Stomach smooth muscle (tissue), 2 donors: ENCODE measurements at regions not wholly inside any gene's neighbourhood (a gene's known extent, or its start where the extent isn't known, plus 50 kb on each side); places are given as distances from the start of the nearest gene placed in this dataset.
"Not testable (repeated sequence)": the region's sequence is repeated elsewhere in the genome, so short reads cannot be mapped to it uniquely, and the experiment has no call there.

Experiments used
- H3K27ac ChIP-seq: one replicate; pipeline ENCODE4 v1.7.0; 2013; ENCODE audit warnings: mild to moderate bottlenecking, low read length, inconsistent platforms
- H3K27me3 ChIP-seq, 2 donors: one replicate each; pipeline ENCODE4 v1.7.0; 2013; ENCODE audit warnings: low read length in 2 of 2; ENCODE audit not compliant: insufficient read depth in 2 of 2, control insufficient read depth in 1 of 2
- H3K36me3 ChIP-seq, 2 donors: one replicate each; pipeline ENCODE4 v1.7.0; 2013; ENCODE audit warnings: low read length in 2 of 2; ENCODE audit not compliant: control insufficient read depth in 2 of 2, insufficient read depth in 2 of 2
- H3K4me1 ChIP-seq: one replicate; pipeline ENCODE4 v1.7.0; 2013; ENCODE audit warnings: low read length; ENCODE audit not compliant: control insufficient read depth, insufficient read depth
- H3K4me3 ChIP-seq, 2 donors: one replicate each; pipeline ENCODE4 v1.7.0; 2013; ENCODE audit warnings: low read length in 2 of 2
- H3K9ac ChIP-seq, 2 donors: one replicate each; pipeline ENCODE4 v1.7.0; 2013; ENCODE audit warnings: low read length in 2 of 2, mild to moderate bottlenecking in 1 of 2
- H3K9me3 ChIP-seq, 2 donors: one replicate each; pipeline ENCODE4 v1.7.0; 2013; ENCODE audit warnings: low read length in 2 of 2; ENCODE audit not compliant: control insufficient read depth in 2 of 2
- donor health status: healthy.
- donor health status: Pancreatic carcinoma.

GRCh38 chr22:25447067-25447685 lies 117.3 kb upstream of the GRK3 start:
- H3K9ac ChIP-seq, result peak overlapping the region; percentile 6 to 60
- no peaks in the 10 kb centered on the region for H3K27me3 ChIP-seq
- no peaks in the 10 kb centered on the region for H3K36me3 ChIP-seq
- no peaks in the 10 kb centered on the region for H3K9me3 ChIP-seq
- H3K27ac ChIP-seq, result no peak overlapping the region
- H3K4me1 ChIP-seq, result peaks cover 10% of the 10 kb centered on the region
- no peak overlapping the region for H3K4me3 ChIP-seq

GRCh38 chr22:25447686-25448434 lies 116.6 kb upstream of the GRK3 start:
- H3K4me3 ChIP-seq, result peak overlapping the region; percentile 60 to 90
- peak overlapping the region; percentile 86 to 91 for H3K9ac ChIP-seq

GRCh38 chr22:25448435-25449051 lies 115.9 kb upstream of the GRK3 start:
- no peaks in the 10 kb centered on the region for H3K9me3 ChIP-seq
- peaks cover 0 to under 1% of the 10 kb centered on the region in 2 donors for H3K36me3 ChIP-seq
- H3K4me3 ChIP-seq, result peak overlapping the region; percentile 60 to 90
- peaks cover 10% of the 10 kb centered on the region for H3K4me1 ChIP-seq
- no peaks in the 10 kb centered on the region for H3K27me3 ChIP-seq
- peak overlapping the region; percentile 86 to 91 for H3K9ac ChIP-seq
- peak overlapping the region; percentile 37 for H3K27ac ChIP-seq

More at GRCh38 chr22:25447686-25448434, 116.6 kb upstream of the GRK3 start:
- no peaks in the 10 kb centered on the region for H3K9me3 ChIP-seq
- no peaks in the 10 kb centered on the region for H3K27me3 ChIP-seq
- peaks cover 10% of the 10 kb centered on the region for H3K4me1 ChIP-seq
- H3K36me3 ChIP-seq, result no peaks in the 10 kb centered on the region
- H3K27ac ChIP-seq, result peak overlapping the region; percentile 37

GRCh38 chr22:25449781-25450317 lies 114.6 kb upstream of the GRK3 start:
- peaks cover 10% of the 10 kb centered on the region for H3K4me1 ChIP-seq
- H3K9me3 ChIP-seq, result no peaks in the 10 kb centered on the region
- no peak overlapping the region for H3K4me3 ChIP-seq
- H3K27me3 ChIP-seq, result no peaks in the 10 kb centered on the region
- no peak overlapping the region for H3K27ac ChIP-seq
- H3K9ac ChIP-seq, result no peak overlapping the region
- H3K36me3 ChIP-seq, result peaks cover 4 to 6% of the 10 kb centered on the region in 2 donors

- Histone ChIP-seq H3K27me3 (no peaks in the 10 kb centered on the region), H3K36me3 (peaks cover 4 to 9% of the 10 kb centered on the region in 2 donors), H3K27ac (no peak overlapping the region), H3K9me3 (no peaks in the 10 kb centered on the region), H3K4me3 (no peak overlapping the region), H3K9ac (peak overlapping the region in 1 of 2 donors; percentile 13), H3K4me1 (peaks cover 10% of the 10 kb centered on the region)
Measured at GRCh38 chr22:25451480-25452114, 112.9 kb upstream of the GRK3 start.

GRCh38 chr22:25452116-25452700 lies 112.3 kb upstream of the GRK3 start:
- H3K27ac ChIP-seq, result no peak overlapping the region
- H3K36me3 ChIP-seq, result peaks cover 4 to 10% of the 10 kb centered on the region in 2 donors
- H3K9ac ChIP-seq, result peak overlapping the region in 1 of 2 donors; percentile 36
- no peaks in the 10 kb centered on the region for H3K9me3 ChIP-seq
- H3K4me3 ChIP-seq, result no peak overlapping the region
- H3K4me1 ChIP-seq, result peaks cover 10% of the 10 kb centered on the region
- no peaks in the 10 kb centered on the region for H3K27me3 ChIP-seq

GRCh38 chr22:25453058-25453457 lies 111.4 kb upstream of the GRK3 start:
- Histone ChIP-seq H3K27me3 (no peaks in the 10 kb centered on the region), H3K9ac (no peak overlapping the region), H3K27ac (no peak overlapping the region), H3K4me3 (no peak overlapping the region), H3K4me1 (peaks cover 4% of the 10 kb centered on the region), H3K9me3 (no peaks in the 10 kb centered on the region), H3K36me3 (peaks cover 4 to 13% of the 10 kb centered on the region in 2 donors)

GRCh38 chr22:25453557-25453956 lies 110.9 kb upstream of the GRK3 start:
- H3K9me3 ChIP-seq, result no peaks in the 10 kb centered on the region
- no peak overlapping the region for H3K4me3 ChIP-seq
- H3K9ac ChIP-seq, result no peak overlapping the region
- no peaks in the 10 kb centered on the region for H3K27me3 ChIP-seq
- peaks cover 5 to 14% of the 10 kb centered on the region in 2 donors for H3K36me3 ChIP-seq
- peaks cover 4% of the 10 kb centered on the region for H3K4me1 ChIP-seq
- no peak overlapping the region for H3K27ac ChIP-seq

GRCh38 chr22:25456300-25457043 lies 108.0 kb upstream of the GRK3 start:
- H3K36me3 ChIP-seq, result peaks cover 21 to 37% of the 10 kb centered on the region in 2 donors
- H3K27ac ChIP-seq, H3K4me1 ChIP-seq, H3K9me3 ChIP-seq, H3K4me3 ChIP-seq, H3K27me3 ChIP-seq, H3K9ac ChIP-seq: not testable (repeated sequence)
